Loucy (cell line): ENCODE measurements at regions not wholly inside any gene's neighbourhood (a gene's known extent, or its start where the extent isn't known, plus 50 kb on each side); places are given as distances from the start of the nearest gene placed in this dataset.

ENCODE experiments used
- H2AFZ ChIP-seq: fragments of 200-600 bp; sonication (generic); 2 replicates; pipeline ENCODE4 v1.6.0; 2016; ENCODE audit warnings: antibody characterized with exemption, mild to moderate bottlenecking, low read length, moderate library complexity
- H3F3A ChIP-seq: fragments of 200-600 bp; 2 replicates; pipeline ENCODE4 v1.6.0; 2016; ENCODE audit warnings: antibody characterized with exemption, low read depth, mild to moderate bottlenecking
- H3K27me3 ChIP-seq: fragments of 200-600 bp; sonication (generic); 2 replicates; pipeline ENCODE4 v1.6.1; 2014; ENCODE audit warnings: low read length, mild to moderate bottlenecking; ENCODE audit not compliant: insufficient read depth, poor library complexity, severe bottlenecking
- H3K36me3 ChIP-seq: fragments of 200-600 bp; sonication (generic); 2 replicates; pipeline ENCODE4 v1.6.1; 2016; ENCODE audit warnings: low read length; ENCODE audit not compliant: insufficient read depth
- H3K4me1 ChIP-seq: fragments of 200-600 bp; sonication (generic); 2 replicates; pipeline ENCODE4 v1.5.1; 2014; ENCODE audit warnings: low read length, mild to moderate bottlenecking; ENCODE audit not compliant: insufficient read depth, poor library complexity, severe bottlenecking
- H3K4me2 ChIP-seq: fragments of 200-600 bp; sonication (generic); 2 replicates; pipeline ENCODE4 v1.6.0; 2014; ENCODE audit warnings: antibody characterized with exemption, low read length, low read depth, mild to moderate bottlenecking; ENCODE audit not compliant: poor library complexity, severe bottlenecking
- H3K4me3 ChIP-seq: fragments of 200-600 bp; sonication (generic); 2 replicates; pipeline ENCODE4 v1.5.1; 2014; ENCODE audit warnings: low read length, mild to moderate bottlenecking, mixed read lengths; ENCODE audit not compliant: poor library complexity, severe bottlenecking
- H3K79me2 ChIP-seq: fragments of 200-600 bp; sonication (generic); 2 replicates; pipeline ENCODE4 v1.6.1; 2014; ENCODE audit warnings: low read length; ENCODE audit not compliant: insufficient read depth
- H3K9ac ChIP-seq: fragments of 200-600 bp; sonication (generic); 2 replicates; pipeline ENCODE4 v1.6.0; 2014; ENCODE audit warnings: mild to moderate bottlenecking, low read depth, low read length, moderate library complexity; ENCODE audit not compliant: poor library complexity, severe bottlenecking
- H3K9me2 ChIP-seq: fragments of 200-600 bp; sonication (generic); replicated peaks from 2 replicates; pipeline ENCODE4 v1.6.1; 2016; ENCODE audit warnings: low read depth, low read length, mixed read lengths
- H3K9me3 ChIP-seq: fragments of 200-600 bp; sonication (generic); 2 replicates; pipeline ENCODE4 v1.6.1; 2014; ENCODE audit warnings: mild to moderate bottlenecking, antibody characterized with exemption, low read length, low read depth; ENCODE audit not compliant: insufficient read depth
- H4K20me1 ChIP-seq: fragments of 200-600 bp; sonication (generic); 2 replicates; pipeline ENCODE4 v1.6.0; 2014; ENCODE audit warnings: antibody characterized with exemption, low read length, mild to moderate bottlenecking; ENCODE audit not compliant: insufficient read depth, poor library complexity, severe bottlenecking
- EZH2phosphoT487 ChIP-seq: fragments of 200-600 bp; IDR thresholded peaks from 2 replicates; pipeline ENCODE4 v1.6.1; 2018; ENCODE audit warnings: antibody characterized with exemption, mild to moderate bottlenecking, moderate library complexity, borderline replicate concordance
- TF ChIP-seq, protein P1 (sequence below): fragments of 200-600 bp; sonication (generic); conservative IDR thresholded peaks from 2 replicates; pipeline ENCODE4 v1.5.1; 2014; ENCODE audit warnings: mild to moderate bottlenecking, antibody characterized with exemption, low read length

DNA sequence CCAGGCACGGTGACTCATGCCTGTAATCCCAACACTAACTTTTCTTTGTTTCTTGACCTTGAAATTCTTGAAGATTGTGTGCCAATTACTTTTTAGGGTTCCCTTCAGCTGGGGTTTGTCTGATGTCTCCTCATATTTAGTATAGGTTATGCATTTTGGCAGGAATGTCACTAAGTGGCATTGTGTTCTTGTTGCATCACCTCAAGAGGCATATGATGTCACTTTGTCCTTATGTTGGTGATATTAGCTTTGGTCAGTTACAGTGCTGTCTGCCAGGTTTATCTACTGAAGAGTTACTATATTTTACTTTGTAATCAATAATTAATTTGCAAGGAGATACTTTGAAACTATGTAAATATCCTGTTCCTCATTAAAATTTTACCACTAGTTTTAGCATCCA is 61.0 kb upstream of the BTG1 start:
- Histone ChIP-seq H3K9me2 (no peaks in the 10 kb centered on the region), H4K20me1 (no peaks in the 10 kb centered on the region), H2AFZ (no peak overlapping the region), H3K9ac (no peak overlapping the region), H3K79me2 (no peaks in the 10 kb centered on the region), H3K36me3 (no peaks in the 10 kb centered on the region), H3K4me2 (no peak overlapping the region), H3F3A (no peaks in the 10 kb centered on the region), H3K9me3 (no peaks in the 10 kb centered on the region), H3K4me3 (no peak overlapping the region), H3K27me3 (no peaks in the 10 kb centered on the region), H3K4me1 (peaks cover 6% of the 10 kb centered on the region)
- TF ChIP-seq, protein P1, sequence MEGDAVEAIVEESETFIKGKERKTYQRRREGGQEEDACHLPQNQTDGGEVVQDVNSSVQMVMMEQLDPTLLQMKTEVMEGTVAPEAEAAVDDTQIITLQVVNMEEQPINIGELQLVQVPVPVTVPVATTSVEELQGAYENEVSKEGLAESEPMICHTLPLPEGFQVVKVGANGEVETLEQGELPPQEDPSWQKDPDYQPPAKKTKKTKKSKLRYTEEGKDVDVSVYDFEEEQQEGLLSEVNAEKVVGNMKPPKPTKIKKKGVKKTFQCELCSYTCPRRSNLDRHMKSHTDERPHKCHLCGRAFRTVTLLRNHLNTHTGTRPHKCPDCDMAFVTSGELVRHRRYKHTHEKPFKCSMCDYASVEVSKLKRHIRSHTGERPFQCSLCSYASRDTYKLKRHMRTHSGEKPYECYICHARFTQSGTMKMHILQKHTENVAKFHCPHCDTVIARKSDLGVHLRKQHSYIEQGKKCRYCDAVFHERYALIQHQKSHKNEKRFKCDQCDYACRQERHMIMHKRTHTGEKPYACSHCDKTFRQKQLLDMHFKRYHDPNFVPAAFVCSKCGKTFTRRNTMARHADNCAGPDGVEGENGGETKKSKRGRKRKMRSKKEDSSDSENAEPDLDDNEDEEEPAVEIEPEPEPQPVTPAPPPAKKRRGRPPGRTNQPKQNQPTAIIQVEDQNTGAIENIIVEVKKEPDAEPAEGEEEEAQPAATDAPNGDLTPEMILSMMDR = no peak
- TF ChIP-seq EZH2phosphoT487 = no peak

DNA sequence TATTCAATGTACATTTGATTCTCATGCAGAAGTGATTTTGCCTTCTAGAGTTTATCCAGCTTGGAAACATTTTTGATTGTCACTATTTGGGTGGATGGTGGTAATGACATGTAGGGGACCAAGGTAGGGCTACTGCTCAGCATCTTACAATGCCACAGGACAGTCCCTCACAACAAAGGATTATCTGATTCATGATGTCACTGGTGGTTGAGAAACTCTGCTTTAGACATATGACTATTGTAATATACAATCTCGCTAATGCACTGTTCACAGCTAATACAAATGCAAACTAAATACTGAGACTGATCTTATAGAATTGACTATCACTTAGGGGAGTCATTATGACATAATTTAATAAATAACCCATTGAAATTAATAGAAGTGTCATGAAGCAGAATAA is 60.4 kb upstream of the BTG1 start:
- Histone ChIP-seq H2AFZ (no peak overlapping the region), H3K9me3 (no peaks in the 10 kb centered on the region), H3K9ac (no peak overlapping the region), H4K20me1 (no peaks in the 10 kb centered on the region), H3K4me2 (no peak overlapping the region), H3K27me3 (no peaks in the 10 kb centered on the region), H3K4me3 (no peak overlapping the region), H3K36me3 (no peaks in the 10 kb centered on the region), H3K79me2 (no peaks in the 10 kb centered on the region), H3K4me1 (peaks cover 6% of the 10 kb centered on the region), H3K9me2 (no peaks in the 10 kb centered on the region), H3F3A (no peaks in the 10 kb centered on the region)
- TF ChIP-seq, protein P1 = no peak
- TF ChIP-seq EZH2phosphoT487 = no peak

DNA sequence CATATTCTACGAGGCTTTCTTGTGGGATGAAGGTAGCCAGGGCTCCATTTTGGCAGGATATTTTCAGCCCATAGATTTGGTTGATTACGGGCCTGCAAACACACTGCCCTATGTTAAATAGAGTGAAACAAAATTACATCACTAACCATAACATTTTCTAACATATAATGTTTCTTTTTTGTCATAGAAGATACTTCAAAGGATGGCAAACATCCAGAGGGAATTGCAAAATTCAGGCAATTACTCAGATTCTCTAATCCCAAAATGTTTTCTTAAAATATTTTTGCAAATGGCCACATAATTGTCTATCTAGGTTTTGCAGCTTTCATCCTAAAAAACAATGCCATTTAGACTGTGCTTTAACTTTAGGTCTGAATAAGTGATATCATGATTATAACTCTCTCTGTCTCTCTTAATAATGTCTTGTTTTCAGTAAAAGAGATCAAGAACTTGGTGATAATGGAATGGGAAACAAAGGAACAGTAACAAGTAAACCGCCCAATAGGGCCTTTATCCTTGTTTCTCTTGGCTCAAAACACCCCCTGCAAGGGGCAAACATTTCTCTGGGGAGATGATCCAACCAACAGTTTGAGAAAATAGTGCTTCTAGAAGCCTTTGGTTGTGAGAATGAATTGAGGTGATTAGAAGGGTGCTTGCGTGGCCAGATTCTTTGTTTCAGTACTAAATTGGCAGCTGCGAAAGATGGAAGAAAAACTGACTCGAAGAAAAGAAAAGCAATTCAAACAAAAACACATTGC is 54.4 kb upstream of the BTG1 start:
- H3K79me2 ChIP-seq = no peaks in the 10 kb centered on the region
- H3K4me1 ChIP-seq = no peaks in the 10 kb centered on the region
- TF ChIP-seq, protein P1 = no peak
- no peak for TF ChIP-seq EZH2phosphoT487
- H3K4me3 ChIP-seq = no peak overlapping the region
- H3K4me2 ChIP-seq = no peak overlapping the region
- H3K36me3 ChIP-seq = no peaks in the 10 kb centered on the region
- no peaks in the 10 kb centered on the region for H3K9me3 ChIP-seq
- H3K9ac ChIP-seq = no peak overlapping the region
- no peaks in the 10 kb centered on the region for H4K20me1 ChIP-seq
- H3K9me2 ChIP-seq = no peaks in the 10 kb centered on the region
- no peaks in the 10 kb centered on the region for H3K27me3 ChIP-seq
- H2AFZ ChIP-seq = peak overlapping the region; percentile 30; the same call in 1 of the 2 replicates
- H3F3A ChIP-seq = no peaks in the 10 kb centered on the region
